ENCODE measurements at regions not wholly inside any gene's neighbourhood (a gene's known extent, or its start where the extent isn't known, plus 50 kb on each side); places are given as distances from the start of the nearest gene placed in this dataset.

DNA sequence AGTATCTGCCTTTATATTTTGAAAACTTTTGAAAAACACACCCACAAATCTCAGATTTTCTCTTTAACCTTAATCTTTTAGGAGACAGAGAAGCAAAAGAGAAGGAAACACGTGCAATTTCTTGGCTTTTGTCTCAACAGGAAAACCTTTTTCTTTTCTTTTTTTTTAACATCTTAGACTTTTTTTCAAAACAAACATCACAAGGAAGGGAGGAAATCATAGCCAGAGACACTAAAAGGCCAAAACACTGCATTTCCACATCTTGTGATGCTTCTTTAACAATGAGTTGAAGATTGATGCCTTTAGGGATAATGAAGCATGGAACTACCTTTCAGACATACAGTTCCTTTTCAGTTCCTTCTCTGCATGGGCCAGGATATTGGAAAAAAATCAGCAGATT is 136.6 kb upstream of the NRBF2 start:
- POLR2A ChIA-PET: no interaction called here

DNA sequence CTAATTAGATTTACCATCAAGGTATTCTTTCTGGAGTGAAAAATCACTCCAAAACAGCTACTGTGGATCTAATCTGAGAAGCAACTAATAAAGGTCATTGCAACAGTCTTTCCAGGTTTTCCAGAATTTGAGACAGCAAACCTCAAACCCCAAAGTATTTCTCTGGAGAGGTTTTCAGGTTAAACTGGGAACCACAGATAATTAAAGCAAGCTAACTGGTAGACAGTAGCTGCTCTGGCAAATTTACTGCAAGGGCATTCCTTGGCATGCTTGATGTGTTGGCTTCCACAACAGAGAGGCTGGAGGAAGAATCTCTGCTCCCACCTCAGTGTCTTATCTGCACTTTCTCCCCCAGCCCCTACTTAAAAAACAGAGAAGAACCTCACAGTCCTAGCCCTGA is 140.0 kb upstream of the NRBF2 start:
- H3K36me3 ChIP-seq (ENCODE audit: control insufficient read depth, insufficient read depth, low read length): no peaks in the 10 kb centered on the region
- TF ChIP-seq, protein P1, sequence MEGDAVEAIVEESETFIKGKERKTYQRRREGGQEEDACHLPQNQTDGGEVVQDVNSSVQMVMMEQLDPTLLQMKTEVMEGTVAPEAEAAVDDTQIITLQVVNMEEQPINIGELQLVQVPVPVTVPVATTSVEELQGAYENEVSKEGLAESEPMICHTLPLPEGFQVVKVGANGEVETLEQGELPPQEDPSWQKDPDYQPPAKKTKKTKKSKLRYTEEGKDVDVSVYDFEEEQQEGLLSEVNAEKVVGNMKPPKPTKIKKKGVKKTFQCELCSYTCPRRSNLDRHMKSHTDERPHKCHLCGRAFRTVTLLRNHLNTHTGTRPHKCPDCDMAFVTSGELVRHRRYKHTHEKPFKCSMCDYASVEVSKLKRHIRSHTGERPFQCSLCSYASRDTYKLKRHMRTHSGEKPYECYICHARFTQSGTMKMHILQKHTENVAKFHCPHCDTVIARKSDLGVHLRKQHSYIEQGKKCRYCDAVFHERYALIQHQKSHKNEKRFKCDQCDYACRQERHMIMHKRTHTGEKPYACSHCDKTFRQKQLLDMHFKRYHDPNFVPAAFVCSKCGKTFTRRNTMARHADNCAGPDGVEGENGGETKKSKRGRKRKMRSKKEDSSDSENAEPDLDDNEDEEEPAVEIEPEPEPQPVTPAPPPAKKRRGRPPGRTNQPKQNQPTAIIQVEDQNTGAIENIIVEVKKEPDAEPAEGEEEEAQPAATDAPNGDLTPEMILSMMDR (IDR thresholded peaks at IDR 0.05; ENCODE audit: insufficient read depth, low read depth, low read length): no peak
- DNase-seq (ENCODE audit: low read depth): no peak
- ChIA-PET CTCF (no interaction called here), POLR2A (no interaction called here)
- H3K4me3 ChIP-seq (ENCODE audit: low read depth, low read length): no peak overlapping the region
- H3K27me3 ChIP-seq (ENCODE audit: control insufficient read depth, insufficient read depth, low read length): no peaks in the 10 kb centered on the region

More for the DNA sequence above, 136.6 kb upstream of the NRBF2 start:
- TF ChIP-seq, protein P1 (IDR thresholded peaks at IDR 0.05; ENCODE audit: insufficient read depth, low read depth, low read length): no peak
- DNase-seq (ENCODE audit: low read depth): no peak
- Histone ChIP-seq H3K27me3 (ENCODE audit: control insufficient read depth, insufficient read depth, low read length) (no peaks in the 10 kb centered on the region), H3K36me3 (ENCODE audit: control insufficient read depth, insufficient read depth, low read length) (no peaks in the 10 kb centered on the region), H3K4me3 (ENCODE audit: low read depth, low read length) (no peak overlapping the region)
- CTCF ChIA-PET: interaction anchor here (1.1 kb wide), 1 partner anchor 13 kb away, joined by 3 read pairs; no protein-coding TSS in a partner anchor

DNA sequence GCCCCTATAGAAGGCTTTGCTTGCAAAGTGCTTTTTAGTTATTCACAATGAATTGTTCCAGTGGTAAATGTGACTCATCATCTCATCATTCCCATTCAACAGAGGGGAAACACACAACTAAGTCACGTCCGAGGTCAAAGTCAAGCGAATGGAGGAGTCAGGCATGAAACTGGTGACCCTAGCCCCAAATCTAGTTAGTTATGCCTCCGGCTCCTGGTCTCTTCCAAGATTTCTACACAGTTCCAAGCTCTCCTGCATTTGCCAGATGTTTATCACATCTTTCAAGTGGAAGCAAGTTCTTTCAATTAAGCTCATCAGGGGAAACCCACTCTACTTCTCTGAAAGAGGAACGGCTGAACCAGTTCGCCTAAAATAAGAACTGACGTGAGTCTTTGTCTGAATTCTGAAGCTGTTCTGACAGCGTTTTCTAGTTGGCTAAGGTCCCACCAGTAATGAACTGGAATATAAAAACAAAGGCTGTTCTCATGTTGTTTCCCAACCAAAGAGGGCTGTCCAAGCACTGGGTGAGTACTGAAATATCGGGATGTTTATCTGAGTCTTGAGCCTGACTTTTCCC is 140.9 kb upstream of the NRBF2 start:
- no peaks in the 10 kb centered on the region for H3K36me3 ChIP-seq (ENCODE audit: control insufficient read depth, insufficient read depth, low read length)
- H3K27me3 ChIP-seq (ENCODE audit: control insufficient read depth, insufficient read depth, low read length): no peaks in the 10 kb centered on the region
- CTCF ChIA-PET: no interaction called here
- TF ChIP-seq, protein P1 (IDR thresholded peaks at IDR 0.05; ENCODE audit: insufficient read depth, low read depth, low read length): no peak
- POLR2A ChIA-PET: no interaction called here
- DNase-seq (ENCODE audit: low read depth): no peak
- no peak overlapping the region for H3K4me3 ChIP-seq (ENCODE audit: low read depth, low read length)

DNA sequence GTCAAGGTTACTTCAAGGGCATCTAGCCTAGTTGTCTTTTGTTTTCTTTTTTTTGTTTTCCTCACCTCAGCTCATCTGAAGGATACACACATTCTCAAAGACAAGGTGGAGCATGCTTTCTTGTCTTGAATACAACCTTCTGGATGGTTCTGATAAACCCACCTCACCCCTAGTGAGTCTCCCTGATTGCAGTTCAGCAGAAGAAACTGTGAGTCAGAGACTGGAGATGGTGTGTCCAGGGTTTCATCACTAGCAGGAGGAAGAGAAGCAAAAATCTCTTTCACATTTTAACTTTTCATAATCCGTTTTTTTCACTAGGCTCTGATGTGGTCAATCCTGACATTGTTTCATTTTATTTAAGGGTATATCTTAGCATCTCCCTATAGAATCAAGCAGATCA is 143.0 kb upstream of the NRBF2 start:
- POLR2A ChIA-PET: no interaction called here
- TF ChIP-seq, protein P1 (IDR thresholded peaks at IDR 0.05; ENCODE audit: insufficient read depth, low read depth, low read length): no peak

DNA sequence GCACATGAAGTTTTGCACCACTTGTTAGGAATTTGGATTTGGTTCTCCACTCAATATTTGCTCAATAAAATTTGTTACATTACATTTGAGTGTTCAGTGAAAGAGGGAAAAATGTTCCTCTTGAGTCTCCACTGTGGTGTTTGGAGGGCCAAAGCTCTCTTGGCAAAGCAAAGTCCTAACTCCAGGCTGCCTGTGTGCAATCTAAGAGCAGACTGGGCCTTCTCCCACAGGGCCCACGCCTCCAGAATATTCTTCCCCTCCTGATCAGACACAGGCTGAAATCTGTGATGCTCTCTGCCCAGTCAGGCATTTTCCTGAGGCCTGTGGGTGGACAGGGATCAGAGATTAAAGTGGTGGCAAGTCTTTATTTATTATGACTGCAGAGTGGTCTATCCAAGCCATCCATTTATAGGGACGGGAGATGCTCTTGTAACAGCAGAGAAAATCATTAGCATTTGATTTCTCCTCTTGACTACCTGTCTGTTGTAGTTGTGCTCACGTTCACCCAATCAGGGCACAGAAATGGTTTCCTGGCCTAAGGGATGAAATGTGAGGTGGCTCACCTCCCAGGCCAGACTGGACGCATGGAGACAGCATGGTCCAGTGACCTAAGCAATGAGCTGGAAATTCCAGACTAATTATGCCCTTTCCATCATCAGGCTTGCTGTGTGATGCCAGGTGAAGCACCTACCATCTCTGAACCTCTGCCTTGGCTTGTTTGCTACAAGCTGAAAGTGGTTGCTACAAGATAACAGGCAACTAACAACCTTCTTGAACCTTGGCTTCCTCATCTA is 147.1 kb upstream of the NRBF2 start:
- TF ChIP-seq, protein P1 (IDR thresholded peaks at IDR 0.05; ENCODE audit: insufficient read depth, low read depth, low read length): no peak
- ChIA-PET POLR2A (no interaction called here), CTCF (no interaction called here)
- no peak overlapping the region for H3K4me3 ChIP-seq (ENCODE audit: low read depth, low read length)
- no peaks in the 10 kb centered on the region for H3K36me3 ChIP-seq (ENCODE audit: control insufficient read depth, insufficient read depth, low read length)
- peaks cover 2% of the 10 kb centered on the region; the same call in 1 of the 2 replicates for H3K27me3 ChIP-seq (ENCODE audit: control insufficient read depth, insufficient read depth, low read length)
- no peak for DNase-seq (ENCODE audit: low read depth)

More for the DNA sequence above, 143.0 kb upstream of the NRBF2 start:
- Histone ChIP-seq H3K36me3 (ENCODE audit: control insufficient read depth, insufficient read depth, low read length) (no peaks in the 10 kb centered on the region), H3K4me3 (ENCODE audit: low read depth, low read length) (no peak overlapping the region), H3K27me3 (ENCODE audit: control insufficient read depth, insufficient read depth, low read length) (no peaks in the 10 kb centered on the region)
- CTCF ChIA-PET: no interaction called here
- no peak for DNase-seq (ENCODE audit: low read depth)

Data from BJ (cell line).